Psoas muscle (tissue), 7 donors: ENCODE measurements at regions not wholly inside any gene's neighbourhood (a gene's known extent, or its start where the extent isn't known, plus 50 kb on each side); places are given as distances from the start of the nearest gene placed in this dataset.

Experiments used
- ATAC-seq, 4 donors: fragments of 200-7000 bp; cut with Tn5 transposase; one replicate each; pipeline ENCODE4 v1.9.1; 2020; ENCODE audit warnings: moderate library complexity in 3 of 4, mild to moderate bottlenecking in 2 of 4
- DNase-seq, 2 donors: peaks; one replicate each; pipeline ENCODE4 v3.0.0-alpha.2; 2020
- H3K27ac ChIP-seq: fragments of 200-600 bp; one replicate; pipeline ENCODE4 v1.8.0; 2022
- H3K27me3 ChIP-seq, 3 donors: fragments of 200-600 bp in 1 of 3; one replicate each; pipeline versions ENCODE4 v1.6.1 to v1.8.0; 2013 to 2022; ENCODE audit warnings: low read length in 2 of 3, mild to moderate bottlenecking in 2 of 3, moderate library complexity in 1 of 3; ENCODE audit not compliant: insufficient read depth in 3 of 3
- H3K36me3 ChIP-seq, 2 donors: fragments of 200-600 bp in 1 of 2; one replicate each; pipeline versions ENCODE4 v1.6.1 to v1.8.0; 2013 to 2022; ENCODE audit warnings: low read depth in 1 of 2, mild to moderate bottlenecking in 1 of 2, moderate library complexity in 1 of 2; ENCODE audit not compliant: insufficient read depth in 1 of 2
- H3K4me1 ChIP-seq: fragments of 200-600 bp; one replicate; pipeline ENCODE4 v1.8.0; 2022
- H3K4me3 ChIP-seq: fragments of 200-600 bp; one replicate; pipeline ENCODE4 v1.8.0; 2022; ENCODE audit warnings: mild to moderate bottlenecking
- H3K9me3 ChIP-seq: fragments of 200-600 bp; one replicate; pipeline ENCODE4 v1.8.0; 2022
- CTCF ChIP-seq: fragments of 200-600 bp; IDR thresholded peaks from one replicate; pipeline ENCODE4 v1.8.0; 2022; ENCODE audit warnings: antibody characterized with exemption
- WGBS, 3 donors: extraction: QIAGEN DNeasy Blood & Tissue Kit; methylation state at CpG; one replicate each; pipeline versions ENCODE4 v1.1.6 to v1.1.7; 2013; 5-methylcytosine and 5-hydroxymethylcytosine counted together
- intact Hi-C, 2 donors: fragments of 100-400 bp; cut with DNase I; formaldehyde crosslinking; loops; one replicate each; pipeline versions ENCODE4 v1.11.0 to v1.14.2; 2022
- donor health status: healthy with polysubstance abuse.
- donor health status: DM: no; HTN: no; CAD: no; lungs with moderate emphysema.
- donor health status: Bipolar disorder and iron deficiency.
- donor health status: healthy.
- donor health status: DM: yes; HTN: yes; CAD: no.
- donor health status: DM: no; HTN: no; CAD: no.
- donor health status: DM: yes; HTN: yes; CAD: no.

- H3K27me3 ChIP-seq = peaks cover 0 to 1% (median 0%) of the 10 kb centered on the region in 3 donors
- peaks cover 3% of the 10 kb centered on the region for H3K9me3 ChIP-seq
- intact Hi-C loops = no loop called here
- no peaks in the 10 kb centered on the region for H3K36me3 ChIP-seq
- no peaks in the 10 kb centered on the region for H3K4me1 ChIP-seq
- no peak for DNase-seq
- WGBS, 3 donors = 91 to 97% (median 95%) methylated on average over 3 of the region's 3 CpGs
- no peak overlapping the region for H3K4me3 ChIP-seq
- no peak for TF ChIP-seq CTCF
- no peak for ATAC-seq
- no peak overlapping the region for H3K27ac ChIP-seq
Observed at GRCh38 chr2:239891698-239892097, 133.4 kb downstream of the NDUFA10 start.

- Histone ChIP-seq H3K4me3 (no peak overlapping the region), H3K9me3 (peaks cover 9% of the 10 kb centered on the region), H3K27ac (no peak overlapping the region), H3K27me3 (peaks cover 0 to 1% (median 0%) of the 10 kb centered on the region in 3 donors), H3K36me3 (no peaks in the 10 kb centered on the region), H3K4me1 (no peaks in the 10 kb centered on the region)
- ATAC-seq (no peak), DNase-seq (no peak)
- whole genome bisulfite sequencing, 3 donors = 81 to 92% (median 85%) methylated on average over 9 of the region's 9 CpGs
- intact Hi-C loops = no loop called here
- TF ChIP-seq CTCF = no peak
Observed at GRCh38 chr2:239890206-239890746, 134.9 kb downstream of the NDUFA10 start.

GRCh38 chr2:239889641-239890121 lies 135.5 kb downstream of the NDUFA10 start:
- H3K27ac ChIP-seq = no peak overlapping the region
- no peaks in the 10 kb centered on the region for H3K4me1 ChIP-seq
- TF ChIP-seq CTCF = no peak
- 25 to 33% (median 31%) methylated on average over 9 of the region's 9 CpGs for WGBS, 3 donors
- ATAC-seq (no peak), DNase-seq (no peak)
- H3K4me3 ChIP-seq = no peak overlapping the region
- no peaks in the 10 kb centered on the region for H3K36me3 ChIP-seq
- peaks cover 0 to 1% (median 0%) of the 10 kb centered on the region in 3 donors for H3K27me3 ChIP-seq
- peaks cover 15% of the 10 kb centered on the region for H3K9me3 ChIP-seq
- intact Hi-C loops = loop anchor here (10.0 kb wide), 3 partner anchors 195 to 855 kb away; no protein-coding TSS in a partner anchor

GRCh38 chr2:239887604-239888003 lies 137.5 kb downstream of the NDUFA10 start:
- intact Hi-C loops = loop anchor here (10.0 kb wide), 3 partner anchors 193 to 853 kb away; no protein-coding TSS in a partner anchor
- DNase-seq (no peak), ATAC-seq (no peak)
- Histone ChIP-seq H3K9me3 (peaks cover 25% of the 10 kb centered on the region), H3K27ac (no peak overlapping the region), H3K36me3 (no peaks in the 10 kb centered on the region), H3K4me1 (no peaks in the 10 kb centered on the region), H3K27me3 (no peaks in the 10 kb centered on the region), H3K4me3 (no peak overlapping the region)
- TF ChIP-seq CTCF = no peak
- 78 to 79% (median 79%) methylated on average over 2 of the region's 2 CpGs for WGBS, 3 donors

- DNase-seq = no peak
- peaks cover 3% of the 10 kb centered on the region for H3K4me1 ChIP-seq
Observed at GRCh38 chr2:239886781-239887180, 138.4 kb downstream of the NDUFA10 start.

More at GRCh38 chr2:239886781-239887180, 138.4 kb downstream of the NDUFA10 start:
- Histone ChIP-seq H3K27me3 (no peaks in the 10 kb centered on the region), H3K9me3 (peaks cover 25% of the 10 kb centered on the region), H3K4me3 (no peak overlapping the region), H3K36me3 (no peaks in the 10 kb centered on the region), H3K27ac (no peak overlapping the region)
- ATAC-seq = no peak
- TF ChIP-seq CTCF = no peak
- intact Hi-C loops = loop anchor here (10.0 kb wide), 3 partner anchors 192 to 852 kb away; no protein-coding TSS in a partner anchor
